SK-N-SH (cell line): ENCODE measurements at regions not wholly inside any gene's neighbourhood (a gene's known extent, or its start where the extent isn't known, plus 50 kb on each side); places are given as distances from the start of the nearest gene placed in this dataset.

Experiments used
- CTCF ChIP-seq: fragments of 200-600 bp; sonication (generic); IDR thresholded peaks from 2 replicates; pipeline ENCODE4 v1.6.1; 2017; ENCODE audit warnings: antibody characterized with exemption, mild to moderate bottlenecking, moderate library complexity
- EZH2phosphoT487 ChIP-seq: fragments of 200-600 bp; sonication (generic); IDR thresholded peaks from 2 replicates; pipeline ENCODE4 v1.6.1; 2017; ENCODE audit warnings: low read depth, mixed run types, mild to moderate bottlenecking, antibody characterized with exemption, moderate library complexity, borderline replicate concordance
- GABPA ChIP-seq: IDR thresholded peaks from 2 replicates; pipeline ENCODE4 v1.4.0; 2012; ENCODE audit warnings: low read depth, mild to moderate bottlenecking
- MAX ChIP-seq: IDR thresholded peaks from 2 replicates; pipeline ENCODE4 v1.4.0; 2012; ENCODE audit warnings: low read depth
- NFIC ChIP-seq: IDR thresholded peaks from 2 replicates; pipeline ENCODE4 v1.4.0; 2012; ENCODE audit warnings: borderline replicate concordance
- NRF1 ChIP-seq: IDR thresholded peaks from 2 replicates; pipeline ENCODE4 v1.6.1; 2012; ENCODE audit warnings: low read depth, mild to moderate bottlenecking, low read length
- RCOR1 ChIP-seq: fragments of 150-350 bp; IDR thresholded peaks from 2 replicates; pipeline ENCODE4 v1.6.1; 2017; ENCODE audit warnings: antibody characterized with exemption, low read length
- SMC3 ChIP-seq: IDR thresholded peaks from 2 replicates; pipeline ENCODE4 v1.6.1; 2012; ENCODE audit warnings: low read depth, low read length, improper control_type of control experiment
- TAF1 ChIP-seq: IDR thresholded peaks from 2 replicates; pipeline ENCODE4 v1.6.1; 2012; ENCODE audit warnings: low read depth, mild to moderate bottlenecking, low read length, moderate library complexity, borderline replicate concordance
- USF1 ChIP-seq: IDR thresholded peaks from 2 replicates; pipeline ENCODE4 v1.4.0; 2012; ENCODE audit warnings: low read depth, borderline replicate concordance

GRCh38 chr1:86289161-86289560 lies 107.0 kb downstream of the ODF2L start:
- TF ChIP-seq CTCF (no peak), NFIC (no peak), TAF1 (no peak), NRF1 (no peak), EZH2phosphoT487 (no peak), SMC3 (no peak), MAX (no peak), GABPA (no peak), USF1 (no peak), RCOR1 (no peak)
